ENCODE measurements at regions not wholly inside any gene's neighbourhood (a gene's known extent, or its start where the extent isn't known, plus 50 kb on each side); places are given as distances from the start of the nearest gene placed in this dataset.

GRCh38 chr6:62570372-62570771 is 284.3 kb upstream of the KHDRBS2 start:
- TF ChIP-seq GATA2 (IDR thresholded peaks at IDR 0.05; ENCODE audit: insufficient read depth, insufficient read length, low read depth, low read length) (no peak), MYC (IDR thresholded peaks at IDR 0.05; ENCODE audit: low read depth, low read length) (no peak), CTCF (IDR thresholded peaks at IDR 0.05; ENCODE audit: extremely low read depth in 1 of 2, insufficient read depth in 1 of 2, low read depth in 1 of 2, low read length in 2 of 2) (no peak)
- H3K4me3 ChIP-seq (replicated peaks in 1 of 3; ENCODE audit: insufficient read depth in 1 of 3, low read depth in 1 of 3, low read length in 3 of 3), result no peak overlapping the region
- H2AFZ ChIP-seq (ENCODE audit: low read depth, low read length), result no peak overlapping the region
- no peaks in the 10 kb centered on the region for H3K9me1 ChIP-seq (replicated peaks; ENCODE audit: control insufficient read depth, extremely low read depth, insufficient read depth, low read length)
- H3K27me3 ChIP-seq (ENCODE audit: control insufficient read depth in 2 of 2, insufficient read depth in 2 of 2, low read length in 2 of 2), result no peaks in the 10 kb centered on the region
- no peak overlapping the region for H3K9ac ChIP-seq (replicated peaks; ENCODE audit: extremely low read depth, insufficient read depth, low read length)
- no peaks in the 10 kb centered on the region for H4K20me1 ChIP-seq (replicated peaks; ENCODE audit: control insufficient read depth, extremely low read depth, insufficient read depth, low read length)
- H3K27ac ChIP-seq (ENCODE audit: insufficient read depth, low read depth, low read length), result no peak overlapping the region
- dilution Hi-C loops (cut with MboI; ENCODE audit: extremely low pct_ligation_motif_present, low sequenced_read_pairs), result no loop called here
- intact Hi-C loops (cut with micrococcal nuclease), result no loop called here
- BruUV-seq (replicated peaks), result no TSS peak
- H3K9me3 ChIP-seq (replicated peaks; ENCODE audit: control insufficient read depth, insufficient read depth, low read length), result no peaks in the 10 kb centered on the region
- DNase-seq (ENCODE audit: low read depth, low spot score) (no peak), FAIRE-seq (no peak)
- no peaks in the 10 kb centered on the region for H3K4me1 ChIP-seq (ENCODE audit: control insufficient read depth, extremely low read depth, insufficient read depth, low read length)
- H3K79me2 ChIP-seq (ENCODE audit: control insufficient read depth, insufficient read depth, low read length), result no peaks in the 10 kb centered on the region
- H3K4me2 ChIP-seq (ENCODE audit: insufficient read depth, low read length), result no peak overlapping the region
- POLR2A ChIA-PET, result no interaction called here
- no peaks in the 10 kb centered on the region for H3K36me3 ChIP-seq (ENCODE audit: control insufficient read depth in 2 of 2, extremely low read depth in 1 of 2, insufficient read depth in 2 of 2, low read length in 2 of 2)
- CTCF ChIA-PET, result no interaction called here

GRCh38 chr6:62541502-62541901 is 255.5 kb upstream of the KHDRBS2 start:
- dilution Hi-C loops (cut with MboI; ENCODE audit: extremely low pct_ligation_motif_present, low sequenced_read_pairs) (no loop called here), intact Hi-C loops (cut with micrococcal nuclease) (no loop called here)
- CTCF ChIA-PET, result no interaction called here
- Histone ChIP-seq H3K27ac (ENCODE audit: insufficient read depth, low read depth, low read length) (no peak overlapping the region), H3K79me2 (ENCODE audit: control insufficient read depth, insufficient read depth, low read length) (no peaks in the 10 kb centered on the region), H3K4me1 (ENCODE audit: control insufficient read depth, extremely low read depth, insufficient read depth, low read length) (no peaks in the 10 kb centered on the region), H3K4me2 (ENCODE audit: insufficient read depth, low read length) (no peak overlapping the region), H3K27me3 (ENCODE audit: control insufficient read depth in 2 of 2, insufficient read depth in 2 of 2, low read length in 2 of 2) (no peaks in the 10 kb centered on the region), H3K36me3 (ENCODE audit: control insufficient read depth in 2 of 2, extremely low read depth in 1 of 2, insufficient read depth in 2 of 2, low read length in 2 of 2) (no peaks in the 10 kb centered on the region), H4K20me1 (replicated peaks; ENCODE audit: control insufficient read depth, extremely low read depth, insufficient read depth, low read length) (no peaks in the 10 kb centered on the region), H3K4me3 (replicated peaks in 1 of 3; ENCODE audit: insufficient read depth in 1 of 3, low read depth in 1 of 3, low read length in 3 of 3) (no peak overlapping the region), H2AFZ (ENCODE audit: low read depth, low read length) (no peak overlapping the region), H3K9me3 (replicated peaks; ENCODE audit: control insufficient read depth, insufficient read depth, low read length) (peaks cover 5% of the 10 kb centered on the region), H3K9me1 (replicated peaks; ENCODE audit: control insufficient read depth, extremely low read depth, insufficient read depth, low read length) (no peaks in the 10 kb centered on the region), H3K9ac (replicated peaks; ENCODE audit: extremely low read depth, insufficient read depth, low read length) (no peak overlapping the region)
- DNase-seq (ENCODE audit: low read depth, low spot score), result no peak
- no peak for TF ChIP-seq CTCF (IDR thresholded peaks at IDR 0.05; ENCODE audit: extremely low read depth in 1 of 2, insufficient read depth in 1 of 2, low read depth in 1 of 2, low read length in 2 of 2)
- TF ChIP-seq GATA2 (IDR thresholded peaks at IDR 0.05; ENCODE audit: insufficient read depth, insufficient read length, low read depth, low read length), result no peak
- no peak for TF ChIP-seq POLR2A (IDR thresholded peaks at IDR 0.05; ENCODE audit: low read depth, low read length)
- BruUV-seq (replicated peaks), result no TSS peak
- no peak for FAIRE-seq
- POLR2A ChIA-PET, result no interaction called here
